Osteocyte (in vitro differentiated cells): ENCODE measurements at regions not wholly inside any gene's neighbourhood (a gene's known extent, or its start where the extent isn't known, plus 50 kb on each side); places are given as distances from the start of the nearest gene placed in this dataset.
"Not testable (repeated sequence)": the region's sequence is repeated elsewhere in the genome, so short reads cannot be mapped to it uniquely, and the experiment has no call there.

ENCODE experiments used
- DNase-seq: peaks from one replicate; pipeline ENCODE4 v3.0.0; 2021; ENCODE audit warnings: mixed read lengths; ENCODE audit not compliant: unreplicated experiment; ENCODE audit errors: extremely low spot score
- H3K27ac Mint-ChIP-seq: one replicate; pipeline ENCODE4 v1.8.0; 2021; ENCODE audit warnings: mild to moderate bottlenecking, mixed read lengths; ENCODE audit not compliant: unreplicated experiment
- H3K27me3 Mint-ChIP-seq: one replicate; pipeline ENCODE4 v1.8.0; 2021; ENCODE audit warnings: mixed read lengths; ENCODE audit not compliant: unreplicated experiment
- H3K36me3 Mint-ChIP-seq: one replicate; pipeline ENCODE4 v1.8.0; 2021; ENCODE audit warnings: mixed read lengths; ENCODE audit not compliant: unreplicated experiment
- H3K4me1 Mint-ChIP-seq: one replicate; pipeline ENCODE4 v1.8.0; 2021; ENCODE audit warnings: mixed read lengths; ENCODE audit not compliant: unreplicated experiment
- H3K4me3 Mint-ChIP-seq: one replicate; pipeline ENCODE4 v1.8.0; 2021; ENCODE audit warnings: mild to moderate bottlenecking, moderate library complexity, mixed read lengths; ENCODE audit not compliant: unreplicated experiment
- H3K9me3 Mint-ChIP-seq: one replicate; pipeline ENCODE4 v1.8.0; 2021; ENCODE audit warnings: mixed read lengths; ENCODE audit not compliant: unreplicated experiment
- TF ChIP-seq, protein P1 (sequence below): fragments of 200-600 bp; sonication (generic); IDR thresholded peaks from 2 replicates; pipeline ENCODE4 v1.5.0; 2021; ENCODE audit warnings: antibody characterized with exemption, mild to moderate bottlenecking, moderate library complexity

DNA sequence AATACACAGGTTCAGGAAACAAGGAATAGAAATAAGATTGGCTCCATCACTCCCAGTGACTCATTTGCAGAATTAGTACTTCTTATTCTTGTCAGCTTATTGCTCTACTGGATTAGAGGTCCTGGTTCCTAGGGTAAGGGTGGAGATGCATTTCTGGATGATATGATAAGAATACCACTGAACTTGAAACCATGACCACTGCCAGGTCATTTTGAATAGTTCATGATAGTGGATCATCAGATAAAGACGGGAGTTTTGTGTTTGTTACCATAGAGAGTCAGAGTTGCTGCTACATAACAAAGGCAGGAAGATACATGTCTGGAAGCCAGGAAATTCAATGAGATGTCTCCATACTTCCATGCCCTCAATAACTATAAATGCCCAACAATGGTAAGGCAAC, 109.2 kb upstream of the FAT1 start:
- DNase-seq = no peak
- Mint-ChIP-seq H3K9me3 (no peaks in the 10 kb centered on the region), H3K27me3 (no peaks in the 10 kb centered on the region), H3K36me3 (no peaks in the 10 kb centered on the region), H3K4me1 (peaks cover 19% of the 10 kb centered on the region), H3K27ac (no peak overlapping the region), H3K4me3 (no peak overlapping the region)
- TF ChIP-seq, protein P1, sequence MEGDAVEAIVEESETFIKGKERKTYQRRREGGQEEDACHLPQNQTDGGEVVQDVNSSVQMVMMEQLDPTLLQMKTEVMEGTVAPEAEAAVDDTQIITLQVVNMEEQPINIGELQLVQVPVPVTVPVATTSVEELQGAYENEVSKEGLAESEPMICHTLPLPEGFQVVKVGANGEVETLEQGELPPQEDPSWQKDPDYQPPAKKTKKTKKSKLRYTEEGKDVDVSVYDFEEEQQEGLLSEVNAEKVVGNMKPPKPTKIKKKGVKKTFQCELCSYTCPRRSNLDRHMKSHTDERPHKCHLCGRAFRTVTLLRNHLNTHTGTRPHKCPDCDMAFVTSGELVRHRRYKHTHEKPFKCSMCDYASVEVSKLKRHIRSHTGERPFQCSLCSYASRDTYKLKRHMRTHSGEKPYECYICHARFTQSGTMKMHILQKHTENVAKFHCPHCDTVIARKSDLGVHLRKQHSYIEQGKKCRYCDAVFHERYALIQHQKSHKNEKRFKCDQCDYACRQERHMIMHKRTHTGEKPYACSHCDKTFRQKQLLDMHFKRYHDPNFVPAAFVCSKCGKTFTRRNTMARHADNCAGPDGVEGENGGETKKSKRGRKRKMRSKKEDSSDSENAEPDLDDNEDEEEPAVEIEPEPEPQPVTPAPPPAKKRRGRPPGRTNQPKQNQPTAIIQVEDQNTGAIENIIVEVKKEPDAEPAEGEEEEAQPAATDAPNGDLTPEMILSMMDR = no peak

DNA sequence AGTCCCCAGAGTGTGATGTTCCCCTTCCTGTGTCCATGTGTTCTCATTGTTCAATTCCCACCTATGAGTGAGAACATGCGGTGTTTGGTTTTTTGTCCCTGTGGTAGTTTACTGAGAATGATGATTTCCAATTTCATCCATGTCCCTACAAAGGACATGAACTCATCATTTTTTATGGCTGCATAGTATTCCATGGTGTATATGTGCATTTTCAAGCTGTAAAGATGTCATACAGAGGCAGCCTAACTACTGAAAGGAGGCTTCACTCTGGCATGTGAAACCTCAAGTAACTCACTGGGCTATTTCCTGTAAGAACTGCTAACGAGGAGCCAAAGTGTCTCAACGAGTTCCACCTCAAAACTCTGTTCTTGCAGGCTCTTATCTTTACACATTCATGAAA, 113.8 kb upstream of the FAT1 start:
- H3K36me3 Mint-ChIP-seq, DNase-seq, H3K4me3 Mint-ChIP-seq, H3K9me3 Mint-ChIP-seq, H3K27me3 Mint-ChIP-seq, H3K27ac Mint-ChIP-seq: not testable (repeated sequence)
- peaks cover 19% of the 10 kb centered on the region for H3K4me1 Mint-ChIP-seq

DNA sequence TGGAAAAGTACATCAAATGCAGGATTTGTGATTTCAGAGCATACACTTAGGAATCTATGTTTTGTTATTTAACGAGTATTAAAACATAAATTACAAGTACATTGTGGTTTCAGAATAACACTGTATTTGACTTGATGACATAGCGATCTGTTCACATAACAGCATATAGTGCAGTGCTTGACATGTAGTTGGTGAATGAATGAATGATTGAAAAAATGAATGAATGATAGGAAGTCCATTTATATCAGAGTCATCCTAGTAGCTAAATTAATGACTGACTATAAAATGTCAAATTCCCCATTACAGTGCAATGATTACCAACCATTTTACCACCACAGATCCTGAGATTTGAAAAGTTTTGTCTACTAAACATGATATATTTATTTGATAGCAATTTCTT, 114.6 kb upstream of the FAT1 start:
- peaks cover 2% of the 10 kb centered on the region for H3K36me3 Mint-ChIP-seq
- no peaks in the 10 kb centered on the region for H3K27me3 Mint-ChIP-seq
- DNase-seq = no peak
- no peak overlapping the region for H3K27ac Mint-ChIP-seq
- no peaks in the 10 kb centered on the region for H3K9me3 Mint-ChIP-seq
- TF ChIP-seq, protein P1 = no peak
- H3K4me1 Mint-ChIP-seq = peaks cover 23% of the 10 kb centered on the region
- H3K4me3 Mint-ChIP-seq = no peak overlapping the region

GRCh38 chr4:186839122-186840037, 115.7 kb upstream of the FAT1 start:
- Mint-ChIP-seq H3K4me3 (peak overlapping the region; percentile 69), H3K36me3 (peaks cover 2% of the 10 kb centered on the region), H3K27ac (peak overlapping the region; percentile 98), H3K9me3 (no peaks in the 10 kb centered on the region), H3K27me3 (no peaks in the 10 kb centered on the region), H3K4me1 (peaks cover 33% of the 10 kb centered on the region)
- TF ChIP-seq, protein P1 = no peak
- no peak for DNase-seq

DNA sequence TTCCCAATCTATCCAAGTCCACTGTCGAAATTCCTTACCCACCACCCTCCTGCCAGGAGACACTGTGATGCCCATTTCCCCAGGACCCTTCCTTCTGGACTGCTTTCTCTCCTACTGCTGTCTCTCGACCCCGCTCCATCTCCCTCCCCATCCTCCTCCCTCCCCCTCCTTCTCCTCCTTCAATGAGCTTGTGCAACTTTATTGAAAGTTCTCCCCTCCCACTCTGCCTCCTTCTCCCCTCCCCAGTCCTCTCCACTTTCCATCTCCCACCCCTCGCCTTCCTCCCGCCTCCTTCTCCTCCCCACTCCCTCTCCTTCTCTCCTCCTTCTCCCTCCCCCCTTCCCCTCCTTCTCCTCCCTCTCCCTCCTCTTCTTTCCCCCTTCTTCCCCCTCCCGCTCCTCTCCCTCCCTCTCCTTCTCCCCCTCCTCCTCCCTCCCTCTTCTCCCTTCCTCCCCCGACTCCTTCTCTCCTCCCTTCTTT, 116.6 kb upstream of the FAT1 start:
- Mint-ChIP-seq H3K4me3 (peak overlapping the region; percentile 69), H3K27ac (peak overlapping the region; percentile 98)
- TF ChIP-seq, protein P1 = no peak

More for the DNA sequence above, 116.6 kb upstream of the FAT1 start:
- Mint-ChIP-seq H3K9me3 (no peaks in the 10 kb centered on the region), H3K4me1 (peaks cover 41% of the 10 kb centered on the region), H3K27me3 (no peaks in the 10 kb centered on the region), H3K36me3 (peaks cover 2% of the 10 kb centered on the region)
- no peak for DNase-seq
